ENCODE measurements at regions not wholly inside any gene's neighbourhood (a gene's known extent, or its start where the extent isn't known, plus 50 kb on each side); places are given as distances from the start of the nearest gene placed in this dataset.

GRCh38 chr13:80572308-80572922, 231.5 kb upstream of the SPRY2 start:
- no peak for TF ChIP-seq POLR2A (IDR thresholded peaks at IDR 0.05)
- TF ChIP-seq CTCF (IDR thresholded peaks at IDR 0.05), result no peak
